Left ventricle myocardium inferior (tissue), 1 donor: ENCODE measurements at regions not wholly inside any gene's neighbourhood (a gene's known extent, or its start where the extent isn't known, plus 50 kb on each side); places are given as distances from the start of the nearest gene placed in this dataset.

ENCODE experiments used
- DNase-seq: peaks from one replicate; pipeline ENCODE4 v3.0.0-alpha.2; 2020
- H3K27ac ChIP-seq: fragments of 200-600 bp; replicated peaks from 2 replicates; pipeline ENCODE4 v1.8.0; 2021
- H3K27me3 ChIP-seq: fragments of 200-600 bp; 2 replicates; pipeline ENCODE4 v1.8.0; 2021; ENCODE audit warnings: low read depth
- H3K36me3 ChIP-seq: fragments of 200-600 bp; 2 replicates; pipeline ENCODE4 v1.8.0; 2021
- H3K4me1 ChIP-seq: fragments of 200-600 bp; 2 replicates; pipeline ENCODE4 v1.8.0; 2021
- H3K4me3 ChIP-seq: fragments of 200-600 bp; 2 replicates; pipeline ENCODE4 v1.8.0; 2021; ENCODE audit warnings: mild to moderate bottlenecking, moderate library complexity
- H3K9me3 ChIP-seq: fragments of 200-600 bp; replicated peaks from 2 replicates; pipeline ENCODE4 v1.8.0; 2021
- intact Hi-C: fragments of 100-400 bp; cut with micrococcal nuclease; formaldehyde crosslinking; loops from one replicate; pipeline ENCODE4 v1.11.0; 2022
- TF ChIP-seq, protein P1 (sequence below): fragments of 200-600 bp; IDR thresholded peaks from 2 replicates; pipeline ENCODE4 v1.8.0; 2021; ENCODE audit warnings: antibody characterized with exemption, mild to moderate bottlenecking, borderline replicate concordance
- donor health status: DM: no; HTN: yes; CAD: no; lungs with severe emphysema.

DNA sequence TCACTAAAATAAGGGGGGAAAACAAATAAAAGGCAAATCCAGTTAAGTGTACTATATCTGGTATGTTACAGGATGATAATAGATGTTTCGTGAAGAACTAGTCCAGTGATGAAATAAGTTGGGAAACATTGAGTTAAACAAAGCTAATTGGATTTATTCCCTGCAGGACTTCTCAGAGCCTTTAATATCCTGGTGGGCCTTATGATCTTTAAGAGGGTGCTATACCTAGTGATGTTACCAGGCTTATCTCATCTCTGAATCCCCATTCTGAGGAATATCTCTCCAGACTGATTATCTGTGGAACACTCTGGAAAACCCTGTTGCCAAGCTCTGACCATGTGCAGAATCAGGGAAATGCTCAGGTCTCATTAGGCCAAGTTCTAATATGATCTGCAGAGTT, 54.8 kb upstream of the POMGNT2 start:
- DNase-seq = no peak
- H3K36me3 ChIP-seq = no peaks in the 10 kb centered on the region
- H3K27me3 ChIP-seq = no peaks in the 10 kb centered on the region
- H3K9me3 ChIP-seq = peaks cover 3% of the 10 kb centered on the region
- intact Hi-C loops = loop anchor here (5.0 to 10.0 kb wide), 2 partner anchors 214 to 342 kb away; no protein-coding TSS in a partner anchor
- peaks cover 12% of the 10 kb centered on the region for H3K4me1 ChIP-seq
- TF ChIP-seq, protein P1, sequence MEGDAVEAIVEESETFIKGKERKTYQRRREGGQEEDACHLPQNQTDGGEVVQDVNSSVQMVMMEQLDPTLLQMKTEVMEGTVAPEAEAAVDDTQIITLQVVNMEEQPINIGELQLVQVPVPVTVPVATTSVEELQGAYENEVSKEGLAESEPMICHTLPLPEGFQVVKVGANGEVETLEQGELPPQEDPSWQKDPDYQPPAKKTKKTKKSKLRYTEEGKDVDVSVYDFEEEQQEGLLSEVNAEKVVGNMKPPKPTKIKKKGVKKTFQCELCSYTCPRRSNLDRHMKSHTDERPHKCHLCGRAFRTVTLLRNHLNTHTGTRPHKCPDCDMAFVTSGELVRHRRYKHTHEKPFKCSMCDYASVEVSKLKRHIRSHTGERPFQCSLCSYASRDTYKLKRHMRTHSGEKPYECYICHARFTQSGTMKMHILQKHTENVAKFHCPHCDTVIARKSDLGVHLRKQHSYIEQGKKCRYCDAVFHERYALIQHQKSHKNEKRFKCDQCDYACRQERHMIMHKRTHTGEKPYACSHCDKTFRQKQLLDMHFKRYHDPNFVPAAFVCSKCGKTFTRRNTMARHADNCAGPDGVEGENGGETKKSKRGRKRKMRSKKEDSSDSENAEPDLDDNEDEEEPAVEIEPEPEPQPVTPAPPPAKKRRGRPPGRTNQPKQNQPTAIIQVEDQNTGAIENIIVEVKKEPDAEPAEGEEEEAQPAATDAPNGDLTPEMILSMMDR = no peak
- no peak overlapping the region for H3K4me3 ChIP-seq
- no peak overlapping the region for H3K27ac ChIP-seq

DNA sequence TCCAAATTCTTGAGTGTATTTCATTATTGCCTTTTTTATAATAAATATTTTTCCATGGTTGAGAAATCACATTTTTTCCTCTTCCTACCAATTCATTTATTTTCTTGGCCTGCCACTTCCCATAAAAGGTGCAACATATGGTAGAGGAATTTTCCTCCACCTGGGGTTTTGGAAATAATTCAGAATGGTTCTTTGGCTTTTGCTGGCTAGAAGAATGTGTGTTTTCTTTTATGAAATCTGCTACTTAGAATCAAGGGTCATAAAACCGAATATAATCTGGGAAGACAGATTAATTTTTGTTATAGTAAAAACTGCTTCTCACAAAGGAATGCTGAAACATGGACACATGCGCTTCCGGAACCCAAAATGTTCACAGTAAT, 54.0 kb upstream of the POMGNT2 start:
- Histone ChIP-seq H3K36me3 (no peaks in the 10 kb centered on the region), H3K27ac (no peak overlapping the region), H3K9me3 (no peaks in the 10 kb centered on the region), H3K27me3 (no peaks in the 10 kb centered on the region), H3K4me3 (no peak overlapping the region), H3K4me1 (peaks cover 15% of the 10 kb centered on the region)
- TF ChIP-seq, protein P1 = no peak
- DNase-seq = no peak
- intact Hi-C loops = loop anchor here (5.0 to 10.0 kb wide), 3 partner anchors 198 to 342 kb away; no protein-coding TSS in a partner anchor

DNA sequence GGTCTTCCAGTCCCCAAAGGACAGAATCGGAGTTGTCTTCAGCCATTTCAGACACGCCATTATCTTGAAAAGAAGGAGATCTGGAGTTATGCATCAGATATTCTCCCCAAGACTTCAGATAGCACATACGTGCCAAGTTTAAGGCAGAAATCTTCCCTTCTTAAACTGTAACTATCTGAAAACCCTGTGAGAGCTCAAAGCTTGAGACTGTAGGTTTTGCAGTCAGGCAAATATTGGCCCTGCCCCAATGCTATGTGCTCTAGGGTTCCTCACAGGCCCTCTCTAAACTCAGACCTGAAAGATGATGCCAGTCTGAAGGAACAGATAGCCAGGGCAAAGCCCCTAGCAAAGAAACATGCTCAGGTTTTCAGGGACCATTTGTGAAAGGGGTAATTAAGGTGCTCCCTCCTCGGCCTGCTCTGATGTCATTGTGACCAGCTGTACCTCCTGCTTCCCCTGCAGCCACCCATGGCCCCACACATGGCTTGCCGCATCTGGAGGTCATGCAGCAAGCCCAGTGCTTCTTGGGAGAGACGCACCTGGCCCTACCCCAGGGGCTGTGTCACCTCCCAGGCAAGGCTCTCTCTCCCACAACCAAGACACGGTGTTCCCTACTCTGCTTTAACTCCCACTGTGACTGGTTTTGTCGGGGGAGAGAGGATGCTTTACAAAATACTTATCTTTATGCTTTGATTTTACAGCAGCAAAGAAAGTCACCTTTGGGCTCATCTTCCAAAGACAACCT, 53.4 kb upstream of the POMGNT2 start:
- TF ChIP-seq, protein P1 = no peak
- intact Hi-C loops = loop anchor here (5.0 kb wide), 1 partner anchor 197 kb away; no protein-coding TSS in a partner anchor

DNA sequence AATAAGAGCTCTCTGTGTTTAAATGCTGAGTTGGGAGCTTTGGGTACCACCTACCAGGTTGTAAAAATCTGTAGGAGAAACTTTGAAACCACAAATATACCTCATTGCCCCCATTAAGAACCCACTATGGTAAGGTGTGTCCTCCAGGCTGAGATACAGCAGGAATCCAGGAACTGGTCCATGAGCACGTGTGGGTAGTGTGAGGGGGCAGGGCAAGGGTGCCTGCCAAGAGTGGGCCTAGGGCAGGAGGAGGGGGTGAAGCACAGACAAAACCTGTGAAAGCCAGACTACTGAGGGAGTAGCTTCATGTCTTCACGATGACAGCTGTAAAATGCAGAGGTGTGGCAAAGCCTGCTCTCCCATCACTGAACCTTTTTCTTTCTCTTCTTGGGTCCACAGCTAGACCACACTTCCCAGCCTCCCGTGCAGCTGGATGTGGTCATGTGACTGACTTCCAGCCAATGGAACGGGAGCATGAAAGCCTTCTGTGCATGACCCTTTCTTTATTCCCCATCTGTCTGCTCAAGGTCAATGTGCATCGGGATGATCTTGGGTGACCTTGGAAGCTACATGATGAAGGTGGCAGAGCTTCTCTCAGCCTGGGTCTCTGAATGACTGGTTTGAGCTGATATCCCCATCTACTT, 51.1 kb upstream of the POMGNT2 start:
- TF ChIP-seq, protein P1 = no peak
- Histone ChIP-seq H3K27me3 (peaks cover 1% of the 10 kb centered on the region), H3K4me3 (no peak overlapping the region), H3K9me3 (no peaks in the 10 kb centered on the region), H3K27ac (no peak overlapping the region), H3K36me3 (no peaks in the 10 kb centered on the region), H3K4me1 (peaks cover 22% of the 10 kb centered on the region)
- DNase-seq = no peak
- intact Hi-C loops = loop anchor here (5.0 kb wide), 1 partner anchor 195 kb away; no protein-coding TSS in a partner anchor

More for the DNA sequence above, 53.4 kb upstream of the POMGNT2 start:
- DNase-seq = no peak
- no peaks in the 10 kb centered on the region for H3K27me3 ChIP-seq
- no peak overlapping the region for H3K27ac ChIP-seq
- no peaks in the 10 kb centered on the region for H3K36me3 ChIP-seq
- H3K4me3 ChIP-seq = no peak overlapping the region
- H3K4me1 ChIP-seq = peaks cover 19% of the 10 kb centered on the region
- H3K9me3 ChIP-seq = no peaks in the 10 kb centered on the region

DNA sequence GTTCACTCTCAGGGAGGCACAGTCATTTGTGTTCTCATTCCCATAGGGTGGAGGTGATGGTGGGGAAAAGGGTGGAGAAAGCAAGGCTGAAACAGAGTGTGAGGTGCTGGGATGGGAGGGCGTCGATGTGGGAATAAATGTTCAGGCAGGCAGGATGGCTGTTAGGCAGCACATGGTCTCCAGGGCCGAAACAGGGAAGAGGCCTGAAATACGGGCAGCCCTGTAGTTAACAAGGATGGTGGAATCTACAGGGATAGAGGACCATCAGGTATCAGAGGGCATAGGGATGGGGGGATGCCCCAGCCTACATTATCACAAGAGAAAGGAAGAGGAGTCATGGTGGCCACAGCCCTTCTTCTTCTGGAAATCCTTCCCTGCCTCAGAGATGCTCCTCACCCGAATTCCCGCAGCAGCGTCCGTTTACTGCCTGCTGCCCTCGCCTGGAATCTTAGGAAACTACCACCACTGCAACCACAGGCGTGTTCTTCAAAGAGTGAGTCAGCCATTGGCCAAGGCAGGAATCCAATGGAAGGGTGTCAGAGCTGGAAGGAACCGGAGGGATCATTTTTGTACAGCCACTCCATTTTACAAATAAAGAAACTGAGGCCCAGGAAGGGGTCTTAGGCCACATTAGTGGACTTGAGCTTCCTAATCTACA, 49.7 kb upstream of the POMGNT2 start:
- Histone ChIP-seq H3K27ac (no peak overlapping the region), H3K4me1 (peaks cover 20% of the 10 kb centered on the region), H3K27me3 (peaks cover 10% of the 10 kb centered on the region), H3K36me3 (no peaks in the 10 kb centered on the region), H3K9me3 (no peaks in the 10 kb centered on the region), H3K4me3 (no peak overlapping the region)
- intact Hi-C loops = loop anchor here (5.0 kb wide), 1 partner anchor 193 kb away; no protein-coding TSS in a partner anchor
- DNase-seq = peak; percentile 60
- TF ChIP-seq, protein P1 = peak; percentile 73
